ENCODE measurements at regions not wholly inside any gene's neighbourhood (a gene's known extent, or its start where the extent isn't known, plus 50 kb on each side); places are given as distances from the start of the nearest gene placed in this dataset.
"Not testable (repeated sequence)": the region's sequence is repeated elsewhere in the genome, so short reads cannot be mapped to it uniquely, and the experiment has no call there.

DNA sequence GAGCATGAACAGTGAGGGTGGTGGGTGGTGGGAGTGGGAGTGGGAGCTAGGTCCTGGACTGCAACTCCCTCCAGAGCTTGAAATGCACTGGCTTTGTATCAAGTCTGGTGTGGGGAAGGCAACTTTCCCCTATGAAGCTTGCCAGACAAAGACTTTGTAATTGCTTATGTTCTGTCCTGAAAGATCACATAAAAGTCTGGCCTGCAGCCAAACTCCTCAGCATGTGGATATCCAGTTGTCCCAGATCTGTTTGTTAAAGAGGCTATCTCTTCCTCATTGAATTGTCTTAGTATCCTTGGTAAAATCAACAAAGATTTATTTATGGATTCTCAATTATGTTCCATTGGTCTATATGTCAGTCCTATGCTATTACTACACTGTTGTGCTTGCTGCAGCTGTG is 607.9 kb downstream of the GLUD2 start:
- peaks cover 3% of the 10 kb centered on the region for H3K9me3 Mint-ChIP-seq (ENCODE audit: low read depth, unreplicated experiment)
- no peak overlapping the region for H3K27ac Mint-ChIP-seq (ENCODE audit: unreplicated experiment)
- TF ChIP-seq, protein P1, sequence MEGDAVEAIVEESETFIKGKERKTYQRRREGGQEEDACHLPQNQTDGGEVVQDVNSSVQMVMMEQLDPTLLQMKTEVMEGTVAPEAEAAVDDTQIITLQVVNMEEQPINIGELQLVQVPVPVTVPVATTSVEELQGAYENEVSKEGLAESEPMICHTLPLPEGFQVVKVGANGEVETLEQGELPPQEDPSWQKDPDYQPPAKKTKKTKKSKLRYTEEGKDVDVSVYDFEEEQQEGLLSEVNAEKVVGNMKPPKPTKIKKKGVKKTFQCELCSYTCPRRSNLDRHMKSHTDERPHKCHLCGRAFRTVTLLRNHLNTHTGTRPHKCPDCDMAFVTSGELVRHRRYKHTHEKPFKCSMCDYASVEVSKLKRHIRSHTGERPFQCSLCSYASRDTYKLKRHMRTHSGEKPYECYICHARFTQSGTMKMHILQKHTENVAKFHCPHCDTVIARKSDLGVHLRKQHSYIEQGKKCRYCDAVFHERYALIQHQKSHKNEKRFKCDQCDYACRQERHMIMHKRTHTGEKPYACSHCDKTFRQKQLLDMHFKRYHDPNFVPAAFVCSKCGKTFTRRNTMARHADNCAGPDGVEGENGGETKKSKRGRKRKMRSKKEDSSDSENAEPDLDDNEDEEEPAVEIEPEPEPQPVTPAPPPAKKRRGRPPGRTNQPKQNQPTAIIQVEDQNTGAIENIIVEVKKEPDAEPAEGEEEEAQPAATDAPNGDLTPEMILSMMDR (IDR thresholded peaks at IDR 0.05; ENCODE audit: unreplicated experiment): no peak
- BruUV-seq (replicated peaks): no TSS peak
- H3K36me3 Mint-ChIP-seq (ENCODE audit: insufficient read depth, unreplicated experiment): no peaks in the 10 kb centered on the region
- H3K4me1 Mint-ChIP-seq (ENCODE audit: low read depth, unreplicated experiment): no peaks in the 10 kb centered on the region
- H3K27me3 Mint-ChIP-seq (ENCODE audit: unreplicated experiment): no peaks in the 10 kb centered on the region
- CTCF ChIA-PET: no interaction called here
- DNase-seq: no peak
- intact Hi-C loops (cut with micrococcal nuclease; ENCODE audit: unreplicated experiment): no loop called here
- no peak overlapping the region for H3K4me3 Mint-ChIP-seq (ENCODE audit: low read depth, unreplicated experiment)

DNA sequence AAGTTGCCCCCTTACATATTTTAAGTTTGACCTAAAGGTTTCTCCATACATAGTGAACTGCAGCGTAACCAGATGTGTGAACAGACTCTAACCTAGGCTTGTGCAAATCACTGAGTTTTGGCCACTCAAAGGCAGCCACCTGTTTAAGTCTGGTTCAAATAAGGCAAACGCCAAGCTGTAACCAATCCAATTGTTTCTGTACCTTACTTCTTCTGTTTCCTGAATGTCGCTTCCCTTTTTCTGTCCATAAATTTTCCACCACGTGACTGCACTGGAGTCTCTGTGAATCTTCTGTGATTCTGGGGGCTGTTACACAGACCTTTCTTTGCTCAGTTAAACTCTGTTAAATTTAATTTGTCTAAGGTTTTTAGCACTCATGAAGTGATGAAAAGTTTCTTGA is 618.8 kb downstream of the GLUD2 start:
- no peak overlapping the region for H3K4me3 Mint-ChIP-seq (ENCODE audit: low read depth, unreplicated experiment)
- intact Hi-C loops (cut with micrococcal nuclease; ENCODE audit: unreplicated experiment): no loop called here

DNA sequence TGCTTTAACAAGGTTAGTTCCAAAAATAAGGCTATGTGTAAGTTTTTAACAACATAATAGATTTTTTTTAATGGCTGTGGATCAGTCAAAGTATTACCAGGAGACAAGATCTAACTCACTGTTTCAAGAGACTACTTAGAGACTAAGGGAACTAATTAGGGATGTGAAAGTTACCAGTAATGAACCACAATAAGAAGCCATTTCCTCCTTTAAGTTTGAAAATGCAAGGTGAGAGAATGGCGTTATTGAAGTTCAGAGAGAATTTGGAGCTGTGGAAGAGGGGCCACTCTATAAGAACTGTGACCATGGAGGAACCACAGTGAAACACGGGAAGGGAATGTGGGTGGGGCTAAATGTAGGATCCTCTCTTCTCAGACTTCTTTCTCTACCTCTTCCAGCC is 624.2 kb downstream of the GLUD2 start:
- H3K4me3 Mint-ChIP-seq (ENCODE audit: low read depth, unreplicated experiment): no peak overlapping the region
- peaks cover 2% of the 10 kb centered on the region for H3K9me3 Mint-ChIP-seq (ENCODE audit: low read depth, unreplicated experiment)
- H3K27ac Mint-ChIP-seq (ENCODE audit: unreplicated experiment): no peak overlapping the region
- no TSS peak for BruUV-seq (replicated peaks)
- H3K36me3 Mint-ChIP-seq (ENCODE audit: insufficient read depth, unreplicated experiment): no peaks in the 10 kb centered on the region
- H3K4me1 Mint-ChIP-seq (ENCODE audit: low read depth, unreplicated experiment): no peaks in the 10 kb centered on the region
- H3K27me3 Mint-ChIP-seq (ENCODE audit: unreplicated experiment): no peaks in the 10 kb centered on the region
- CTCF ChIA-PET: no interaction called here
- intact Hi-C loops (cut with micrococcal nuclease; ENCODE audit: unreplicated experiment): no loop called here
- no peak for DNase-seq
- TF ChIP-seq, protein P1 (IDR thresholded peaks at IDR 0.05; ENCODE audit: unreplicated experiment): no peak

More for the DNA sequence above, 618.8 kb downstream of the GLUD2 start:
- Mint-ChIP-seq H3K4me1 (ENCODE audit: low read depth, unreplicated experiment) (no peaks in the 10 kb centered on the region), H3K36me3 (ENCODE audit: insufficient read depth, unreplicated experiment) (no peaks in the 10 kb centered on the region), H3K27ac (ENCODE audit: unreplicated experiment) (no peak overlapping the region), H3K27me3 (ENCODE audit: unreplicated experiment) (no peaks in the 10 kb centered on the region), H3K9me3 (ENCODE audit: low read depth, unreplicated experiment) (peaks cover 2% of the 10 kb centered on the region)
- DNase-seq: no peak
- TF ChIP-seq, protein P1 (IDR thresholded peaks at IDR 0.05; ENCODE audit: unreplicated experiment): no peak
- CTCF ChIA-PET: no interaction called here
- no TSS peak for BruUV-seq (replicated peaks)

DNA sequence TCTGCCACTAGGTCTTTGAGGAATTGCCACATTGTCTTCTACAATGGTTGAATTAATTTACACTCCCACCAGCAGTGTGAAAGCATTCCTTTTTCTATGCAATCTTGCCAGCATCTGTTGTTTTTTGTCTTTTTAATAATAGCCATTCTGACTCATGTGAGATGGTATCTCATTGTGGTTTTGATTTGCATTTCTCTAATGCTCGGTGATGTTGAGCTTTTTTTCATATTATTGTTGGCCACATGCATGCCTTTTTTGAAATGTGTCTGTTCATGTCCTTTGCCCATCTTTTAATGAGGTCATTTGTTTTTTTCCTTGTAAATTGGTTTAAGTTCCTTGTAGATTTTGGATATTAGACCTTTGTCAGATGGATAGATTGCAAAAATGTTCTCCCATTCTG is 661.8 kb downstream of the GLUD2 start:
- H3K4me3 Mint-ChIP-seq (ENCODE audit: low read depth, unreplicated experiment); DNase-seq: not testable (repeated sequence)
- H3K9me3 Mint-ChIP-seq (ENCODE audit: low read depth, unreplicated experiment): peaks cover 14% of the 10 kb centered on the region

DNA sequence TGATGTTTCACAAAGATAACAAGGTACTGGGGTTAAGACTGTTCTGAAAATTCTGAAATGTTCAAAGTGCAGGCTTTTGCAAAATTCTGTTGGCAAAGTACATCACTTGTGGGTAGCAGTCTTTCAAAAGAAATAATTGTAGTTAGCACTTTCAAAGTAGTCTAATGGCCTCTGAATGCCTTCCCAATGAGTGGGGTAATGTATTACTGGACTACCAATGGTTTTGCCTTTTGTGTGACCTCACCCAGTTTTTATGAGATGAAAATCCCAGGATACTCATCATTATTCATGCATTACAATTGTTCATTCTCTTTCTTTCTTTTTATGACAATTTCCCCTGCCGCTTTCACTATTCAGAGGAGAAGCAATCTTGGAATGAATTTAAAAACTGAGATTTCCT is 686.1 kb downstream of the GLUD2 start:
- no peak for DNase-seq
- BruUV-seq (replicated peaks): no TSS peak
- CTCF ChIA-PET: no interaction called here

More for the DNA sequence above, 661.8 kb downstream of the GLUD2 start:
- H3K27ac Mint-ChIP-seq (ENCODE audit: unreplicated experiment); CTCF ChIA-PET; H3K36me3 Mint-ChIP-seq (ENCODE audit: insufficient read depth, unreplicated experiment); BruUV-seq (replicated peaks); intact Hi-C loops (cut with micrococcal nuclease; ENCODE audit: unreplicated experiment); H3K4me1 Mint-ChIP-seq (ENCODE audit: low read depth, unreplicated experiment); H3K27me3 Mint-ChIP-seq (ENCODE audit: unreplicated experiment): not testable (repeated sequence)

More for the DNA sequence above, 686.1 kb downstream of the GLUD2 start:
- H3K27me3 Mint-ChIP-seq (ENCODE audit: unreplicated experiment): no peaks in the 10 kb centered on the region
- TF ChIP-seq, protein P1 (IDR thresholded peaks at IDR 0.05; ENCODE audit: unreplicated experiment): no peak
- no peak overlapping the region for H3K4me3 Mint-ChIP-seq (ENCODE audit: low read depth, unreplicated experiment)
- intact Hi-C loops (cut with micrococcal nuclease; ENCODE audit: unreplicated experiment): no loop called here
- no peaks in the 10 kb centered on the region for H3K36me3 Mint-ChIP-seq (ENCODE audit: insufficient read depth, unreplicated experiment)
- no peaks in the 10 kb centered on the region for H3K9me3 Mint-ChIP-seq (ENCODE audit: low read depth, unreplicated experiment)
- H3K27ac Mint-ChIP-seq (ENCODE audit: unreplicated experiment): no peak overlapping the region
- no peaks in the 10 kb centered on the region for H3K4me1 Mint-ChIP-seq (ENCODE audit: low read depth, unreplicated experiment)
